Renal cortical epithelial cell (primary cell): ENCODE measurements at regions not wholly inside any gene's neighbourhood (a gene's known extent, or its start where the extent isn't known, plus 50 kb on each side); places are given as distances from the start of the nearest gene placed in this dataset.
"Not testable (repeated sequence)": the region's sequence is repeated elsewhere in the genome, so short reads cannot be mapped to it uniquely, and the experiment has no call there.

Experiments
- DNase-seq: peaks from one replicate; pipeline ENCODE4 v3.0.0-alpha.2; 2011; ENCODE audit warnings: low read depth

GRCh38 chr2:113838744-113839444, 51.0 kb upstream of the ACTR3 start:
- no peak for DNase-seq

DNA sequence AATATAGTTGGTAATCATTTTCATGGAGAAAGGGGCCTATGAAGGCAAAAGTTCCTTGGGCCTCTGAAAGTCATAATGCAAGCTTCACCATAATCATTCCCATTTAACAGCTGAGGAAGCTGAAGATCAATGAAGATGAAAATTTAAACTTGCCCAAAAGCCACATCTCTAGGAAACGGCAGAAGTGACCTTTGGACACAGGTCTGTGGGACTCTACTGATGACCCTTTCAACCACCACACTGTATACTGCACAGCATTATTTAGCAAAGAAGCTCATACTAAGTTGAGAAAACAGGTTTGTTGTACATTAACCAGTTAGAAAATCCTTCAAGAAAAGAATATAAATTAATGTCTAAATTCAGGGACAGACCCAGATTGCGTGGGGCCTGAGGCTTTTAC, 51.6 kb upstream of the ACTR3 start:
- no peak for DNase-seq

DNA sequence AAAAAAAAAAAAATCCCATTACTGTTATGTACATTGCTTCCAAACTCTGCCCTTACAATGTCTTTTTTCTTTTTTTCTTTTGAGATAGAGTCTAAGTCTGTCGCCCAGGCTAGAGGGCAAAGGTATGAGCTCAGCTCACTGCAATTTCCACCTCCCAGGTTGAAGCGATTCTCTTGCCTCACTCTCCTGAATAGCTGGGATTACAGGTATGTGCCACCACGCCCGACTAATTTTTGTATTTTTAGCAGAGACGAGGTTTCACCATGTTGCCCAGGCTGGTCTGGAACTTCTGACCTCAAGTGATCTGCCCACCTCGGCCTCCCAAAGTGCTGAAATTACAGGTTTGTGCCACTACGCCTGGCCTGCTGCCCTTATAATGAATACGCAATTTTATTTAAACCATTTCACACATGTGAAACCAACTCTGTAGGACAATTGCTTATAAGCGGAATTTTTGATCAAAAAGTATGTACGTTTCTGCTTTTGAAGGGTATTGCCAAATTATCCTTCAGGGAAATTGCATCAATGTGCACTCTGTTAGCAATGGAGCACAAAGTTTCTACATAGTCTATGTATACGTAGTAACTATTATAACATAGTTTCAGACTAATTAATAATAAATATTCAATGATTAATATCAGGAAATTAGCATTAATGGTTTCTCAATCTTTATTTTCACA, 55.7 kb upstream of the ACTR3 start:
- DNase-seq: peak; percentile 86

GRCh38 chr2:113832795-113833290, 57.0 kb upstream of the ACTR3 start:
- no peak for DNase-seq

- DNase-seq: peak; percentile 69
Observed at GRCh38 chr2:113831161-113831560, 58.7 kb upstream of the ACTR3 start.

DNA sequence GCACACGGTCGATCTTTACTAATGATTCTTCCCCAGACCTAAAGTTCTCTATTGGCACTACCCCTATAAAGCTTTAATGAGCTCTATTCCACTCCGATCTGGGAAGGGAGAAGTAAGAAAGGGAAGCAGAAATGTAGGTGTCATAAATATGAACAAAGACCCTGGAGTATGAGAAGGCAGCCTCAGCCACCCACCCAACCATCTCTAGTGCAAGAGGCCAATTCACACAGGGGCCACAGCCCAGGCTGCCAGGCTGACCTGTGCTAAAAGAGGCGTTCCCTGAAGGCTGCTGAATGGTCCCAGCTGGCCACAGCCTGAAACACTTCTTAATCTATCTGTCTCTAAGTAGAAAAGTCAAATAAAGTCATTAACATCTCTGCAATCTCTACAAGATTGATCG, 60.1 kb upstream of the ACTR3 start:
- DNase-seq: no peak

DNA sequence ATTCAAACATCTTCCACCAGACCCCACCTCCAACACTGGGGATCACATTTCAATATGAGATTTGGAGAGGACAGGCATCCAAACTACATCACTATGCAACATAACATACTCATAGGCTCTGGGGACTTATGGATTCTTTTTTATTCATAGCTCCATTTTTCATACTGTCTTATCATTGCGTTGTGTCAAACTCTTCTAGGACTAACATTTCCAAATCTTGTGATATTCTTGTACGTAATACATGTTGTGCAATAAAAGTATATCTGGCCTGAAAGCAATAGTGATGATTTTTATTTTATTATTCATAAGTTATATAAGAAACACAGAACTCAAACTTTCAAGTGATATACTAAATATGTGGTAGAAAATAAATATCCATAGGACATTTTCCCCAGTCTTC, 60.6 kb upstream of the ACTR3 start:
- no peak for DNase-seq

- DNase-seq: no peak
Observed at GRCh38 chr2:113828049-113828742, 61.7 kb upstream of the ACTR3 start.

GRCh38 chr2:113827426-113827825, 62.5 kb upstream of the ACTR3 start:
- no peak for DNase-seq

DNA sequence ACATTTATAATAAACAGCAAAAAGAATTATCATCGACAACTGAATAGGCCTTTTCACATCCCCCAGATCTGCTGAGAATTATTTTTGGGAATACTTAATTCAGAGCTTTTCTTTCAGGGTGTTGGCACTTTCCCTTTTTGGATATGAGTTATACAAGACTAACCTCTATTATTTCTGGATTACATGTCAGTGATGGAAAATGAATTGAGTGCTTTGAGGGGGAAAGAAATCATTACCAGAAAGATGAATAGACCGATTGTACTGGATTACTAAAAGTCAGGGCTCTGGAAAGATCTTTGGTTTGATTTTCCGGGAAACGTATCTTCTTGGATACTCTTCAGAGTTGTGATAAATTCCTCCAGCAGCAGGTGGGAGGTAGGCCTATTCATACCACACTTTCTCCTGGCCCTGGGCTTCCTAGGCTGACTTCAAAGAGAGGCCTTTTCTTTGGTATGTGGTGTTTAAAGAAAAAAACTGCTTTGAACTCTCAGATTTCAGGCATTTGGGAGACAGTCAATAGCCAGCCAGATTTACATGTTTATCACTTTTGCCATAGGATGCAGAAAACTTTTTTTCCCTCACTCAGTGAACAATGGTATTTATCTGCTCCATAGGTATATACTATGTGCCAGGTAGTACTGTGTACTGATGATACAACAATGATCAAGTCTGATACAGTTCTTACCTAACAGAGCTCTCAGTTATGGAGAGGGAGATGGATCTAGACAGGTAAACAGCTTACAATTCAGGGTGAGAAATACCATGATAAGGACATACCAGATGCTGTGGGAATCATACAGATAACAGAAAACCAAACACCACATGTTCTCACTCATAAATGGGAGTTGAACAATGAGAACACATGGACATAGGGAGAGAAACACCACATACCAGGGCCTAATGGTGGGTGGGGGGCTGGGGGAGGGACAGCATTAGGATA, 63.3 kb upstream of the ACTR3 start:
- no peak for DNase-seq

GRCh38 chr2:113823716-113824595, 65.9 kb upstream of the ACTR3 start:
- no peak for DNase-seq

DNA sequence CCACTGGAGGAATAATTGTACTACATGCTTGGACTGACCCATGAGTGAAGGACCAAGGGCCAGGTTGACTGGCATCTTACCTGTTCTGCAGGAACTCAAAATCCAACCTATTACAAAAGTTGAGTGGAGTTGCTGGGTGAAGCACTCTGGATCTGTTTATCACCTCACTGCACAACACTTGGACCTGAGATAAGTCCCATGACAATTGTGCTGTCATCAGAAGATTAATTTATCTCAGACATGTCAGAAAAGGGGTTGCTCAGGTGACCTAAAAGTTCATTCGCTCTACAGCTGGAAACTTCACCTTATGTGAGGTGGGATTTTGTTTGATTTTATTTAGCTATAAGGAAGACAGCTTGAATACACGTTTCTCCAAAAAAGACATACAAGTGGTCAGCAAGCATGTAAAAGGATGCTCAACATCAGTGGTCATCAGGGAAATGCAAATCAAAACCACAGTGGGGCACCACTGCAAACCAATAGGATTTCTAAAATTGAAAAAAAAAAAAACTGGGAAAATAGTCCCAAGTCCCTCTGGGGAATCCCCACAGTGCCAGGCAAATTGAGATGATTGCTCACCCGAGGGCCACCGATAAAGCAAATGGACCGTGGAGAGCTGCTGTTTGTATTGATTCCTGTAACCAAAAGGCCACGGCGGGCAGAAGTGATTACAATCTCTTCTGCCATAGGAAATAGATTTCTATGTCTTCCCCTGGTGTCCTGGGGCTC, 65.8 kb upstream of the SLC35F5 start:
- DNase-seq: peak; percentile 37

DNA sequence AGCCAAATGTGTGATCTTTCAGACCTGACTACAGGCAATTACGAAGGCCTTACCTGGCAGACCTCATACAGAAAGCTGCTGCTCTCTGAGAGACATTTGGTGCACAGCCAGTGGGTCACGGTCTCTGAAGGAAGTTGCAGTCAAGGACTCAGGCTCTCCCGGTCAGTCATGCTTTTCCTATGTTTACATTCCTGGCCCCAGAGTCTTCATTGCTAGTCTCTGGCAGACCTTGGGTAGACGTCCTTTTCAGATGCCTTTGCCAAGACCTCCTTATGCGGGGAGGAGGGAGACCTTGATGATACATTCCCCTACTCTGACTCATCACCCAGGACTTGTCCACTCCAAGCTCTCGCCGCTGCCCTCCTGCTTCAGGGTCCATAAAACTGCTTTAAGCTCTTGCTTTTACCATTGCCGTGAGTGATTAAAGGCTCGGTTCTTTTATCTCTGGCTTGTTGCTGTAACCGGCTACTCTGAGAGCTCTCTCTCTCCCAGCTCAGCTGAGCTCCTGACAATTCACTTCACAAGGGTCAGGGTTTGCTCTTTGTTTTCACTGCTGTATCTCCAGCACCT, 62.0 kb upstream of the SLC35F5 start:
- peak; percentile 100 for DNase-seq

DNA sequence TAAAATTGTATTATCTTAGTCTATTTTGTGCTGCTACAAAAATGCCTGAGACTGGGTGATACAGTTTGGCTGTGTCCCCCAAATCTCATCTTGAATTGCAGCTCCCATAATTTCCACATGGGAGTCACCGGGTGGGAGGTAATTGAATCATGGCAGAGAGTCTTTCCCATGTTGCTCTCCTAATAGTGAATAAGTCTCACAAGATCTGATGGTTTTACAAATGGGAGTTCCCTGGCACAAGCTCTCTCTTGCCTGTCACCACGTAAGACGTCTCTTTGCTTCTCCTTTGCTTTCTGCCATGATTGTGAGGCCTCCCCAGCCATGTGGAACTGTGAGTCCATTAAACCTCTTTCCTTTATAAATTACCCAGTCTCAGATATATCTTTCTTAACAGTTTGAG, 57.0 kb upstream of the SLC35F5 start:
- DNase-seq: not testable (repeated sequence)

DNA sequence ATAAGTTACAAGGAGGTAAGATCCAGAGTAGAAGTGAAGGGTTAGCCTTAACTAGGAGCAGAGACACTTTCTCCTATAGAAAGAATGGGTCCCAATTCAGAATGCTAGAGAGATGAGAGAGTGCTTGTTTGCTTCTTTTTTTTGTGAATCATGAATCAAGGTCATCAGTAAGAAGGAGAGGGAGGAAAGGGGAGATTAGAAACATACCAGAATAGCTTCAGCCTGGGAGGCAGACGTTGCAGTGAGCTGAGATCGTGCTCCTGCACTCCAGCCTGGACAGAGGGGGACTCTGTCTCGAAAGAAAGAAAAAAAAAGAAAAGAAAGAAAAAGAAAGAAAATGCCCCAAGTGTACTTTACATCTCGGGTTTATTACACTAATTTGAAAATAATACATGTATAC, 55.8 kb upstream of the SLC35F5 start:
- DNase-seq: no peak

DNA sequence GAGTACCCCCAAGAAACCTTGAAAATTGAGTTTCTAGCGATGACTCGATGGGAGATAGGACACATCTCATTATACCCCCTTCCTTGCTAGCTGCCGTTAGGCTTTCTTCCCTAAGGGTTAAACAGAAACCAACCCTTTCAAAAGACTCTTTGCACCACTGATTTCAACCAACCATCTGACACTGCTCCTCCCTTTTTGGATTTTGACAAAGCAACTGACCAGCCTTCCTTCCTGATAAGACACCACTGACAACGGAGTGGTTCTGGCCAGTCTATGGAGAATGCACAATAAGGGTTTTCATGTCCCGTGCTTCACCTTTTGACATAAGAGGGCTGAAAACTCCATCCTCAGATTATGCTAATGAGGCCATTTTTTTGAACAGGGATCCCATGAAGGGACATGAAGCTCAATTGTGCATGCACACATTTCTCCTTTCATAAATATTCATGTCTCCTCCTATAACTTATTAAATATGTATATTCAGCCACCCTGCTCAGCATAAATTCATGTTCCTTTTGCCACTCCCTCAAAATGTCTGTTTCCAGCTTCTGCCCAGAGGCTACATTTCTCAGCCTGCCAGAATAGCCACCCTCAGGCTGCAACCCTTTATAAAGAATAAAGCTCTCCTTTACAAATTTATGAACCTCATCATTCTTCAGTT, 52.8 kb upstream of the SLC35F5 start:
- no peak for DNase-seq

GRCh38 chr2:113807721-113808120, 51.3 kb upstream of the SLC35F5 start:
- no peak for DNase-seq

DNA sequence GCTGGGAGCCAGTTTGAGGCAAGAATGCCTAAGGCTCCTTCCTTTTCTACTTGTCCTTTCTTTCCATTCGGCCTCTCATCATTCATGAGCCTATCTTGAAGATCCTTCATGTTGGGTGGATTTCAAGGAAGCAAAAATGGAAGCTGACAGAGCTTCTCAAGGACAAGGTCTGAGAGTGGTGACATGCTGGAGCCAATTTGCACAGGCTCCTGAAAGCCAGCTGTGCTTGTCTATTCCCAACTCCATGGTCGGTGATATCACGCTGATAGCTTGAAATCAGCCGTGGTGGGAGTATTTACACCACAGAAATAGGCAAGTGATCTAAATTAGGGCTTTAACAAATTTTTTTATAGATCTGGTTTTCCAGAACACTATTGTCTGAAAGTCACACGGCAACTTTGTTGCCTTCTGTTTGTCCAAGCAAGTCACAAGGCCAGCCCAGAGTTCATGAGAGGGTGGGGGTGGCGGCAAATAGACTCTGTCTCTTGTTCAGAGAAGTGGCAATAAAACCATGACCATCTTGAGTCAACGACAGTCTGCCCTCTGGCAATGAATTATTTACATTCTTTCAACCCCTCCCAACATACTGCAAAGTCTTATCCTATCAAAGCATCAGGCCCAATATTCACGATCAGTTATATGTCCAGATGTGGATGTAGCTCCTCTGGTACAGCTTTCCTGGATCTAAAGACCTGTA, 49.9 kb upstream of the SLC35F5 start:
- peak; percentile 45 for DNase-seq
